ENCODE measurements at regions not wholly inside any gene's neighbourhood (a gene's known extent, or its start where the extent isn't known, plus 50 kb on each side); places are given as distances from the start of the nearest gene placed in this dataset.

DNA sequence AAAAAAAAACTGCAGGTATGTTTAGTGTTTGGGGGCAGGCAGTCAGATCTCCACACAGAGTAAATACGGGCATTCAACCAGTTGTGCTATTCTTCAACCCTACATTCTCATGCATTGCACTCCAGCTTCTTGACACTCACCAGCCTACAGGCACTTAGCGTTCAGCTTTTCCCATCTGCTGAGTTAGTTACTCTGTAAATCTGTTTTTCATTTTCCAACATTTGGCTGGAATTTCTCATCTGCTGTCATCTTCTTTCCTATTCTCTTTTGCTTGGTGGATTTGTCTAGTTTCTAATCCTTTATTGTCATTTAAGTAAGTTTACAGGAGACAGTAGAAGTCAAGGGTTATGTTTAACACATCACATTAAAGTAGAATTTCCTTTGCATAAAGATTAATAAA is 1318.9 kb downstream of the OLFM4 start:
- TF ChIP-seq, protein P1, sequence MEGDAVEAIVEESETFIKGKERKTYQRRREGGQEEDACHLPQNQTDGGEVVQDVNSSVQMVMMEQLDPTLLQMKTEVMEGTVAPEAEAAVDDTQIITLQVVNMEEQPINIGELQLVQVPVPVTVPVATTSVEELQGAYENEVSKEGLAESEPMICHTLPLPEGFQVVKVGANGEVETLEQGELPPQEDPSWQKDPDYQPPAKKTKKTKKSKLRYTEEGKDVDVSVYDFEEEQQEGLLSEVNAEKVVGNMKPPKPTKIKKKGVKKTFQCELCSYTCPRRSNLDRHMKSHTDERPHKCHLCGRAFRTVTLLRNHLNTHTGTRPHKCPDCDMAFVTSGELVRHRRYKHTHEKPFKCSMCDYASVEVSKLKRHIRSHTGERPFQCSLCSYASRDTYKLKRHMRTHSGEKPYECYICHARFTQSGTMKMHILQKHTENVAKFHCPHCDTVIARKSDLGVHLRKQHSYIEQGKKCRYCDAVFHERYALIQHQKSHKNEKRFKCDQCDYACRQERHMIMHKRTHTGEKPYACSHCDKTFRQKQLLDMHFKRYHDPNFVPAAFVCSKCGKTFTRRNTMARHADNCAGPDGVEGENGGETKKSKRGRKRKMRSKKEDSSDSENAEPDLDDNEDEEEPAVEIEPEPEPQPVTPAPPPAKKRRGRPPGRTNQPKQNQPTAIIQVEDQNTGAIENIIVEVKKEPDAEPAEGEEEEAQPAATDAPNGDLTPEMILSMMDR (IDR thresholded peaks at IDR 0.05; ENCODE audit: poor library complexity, severe bottlenecking): no peak
- TF ChIP-seq, protein P2, sequence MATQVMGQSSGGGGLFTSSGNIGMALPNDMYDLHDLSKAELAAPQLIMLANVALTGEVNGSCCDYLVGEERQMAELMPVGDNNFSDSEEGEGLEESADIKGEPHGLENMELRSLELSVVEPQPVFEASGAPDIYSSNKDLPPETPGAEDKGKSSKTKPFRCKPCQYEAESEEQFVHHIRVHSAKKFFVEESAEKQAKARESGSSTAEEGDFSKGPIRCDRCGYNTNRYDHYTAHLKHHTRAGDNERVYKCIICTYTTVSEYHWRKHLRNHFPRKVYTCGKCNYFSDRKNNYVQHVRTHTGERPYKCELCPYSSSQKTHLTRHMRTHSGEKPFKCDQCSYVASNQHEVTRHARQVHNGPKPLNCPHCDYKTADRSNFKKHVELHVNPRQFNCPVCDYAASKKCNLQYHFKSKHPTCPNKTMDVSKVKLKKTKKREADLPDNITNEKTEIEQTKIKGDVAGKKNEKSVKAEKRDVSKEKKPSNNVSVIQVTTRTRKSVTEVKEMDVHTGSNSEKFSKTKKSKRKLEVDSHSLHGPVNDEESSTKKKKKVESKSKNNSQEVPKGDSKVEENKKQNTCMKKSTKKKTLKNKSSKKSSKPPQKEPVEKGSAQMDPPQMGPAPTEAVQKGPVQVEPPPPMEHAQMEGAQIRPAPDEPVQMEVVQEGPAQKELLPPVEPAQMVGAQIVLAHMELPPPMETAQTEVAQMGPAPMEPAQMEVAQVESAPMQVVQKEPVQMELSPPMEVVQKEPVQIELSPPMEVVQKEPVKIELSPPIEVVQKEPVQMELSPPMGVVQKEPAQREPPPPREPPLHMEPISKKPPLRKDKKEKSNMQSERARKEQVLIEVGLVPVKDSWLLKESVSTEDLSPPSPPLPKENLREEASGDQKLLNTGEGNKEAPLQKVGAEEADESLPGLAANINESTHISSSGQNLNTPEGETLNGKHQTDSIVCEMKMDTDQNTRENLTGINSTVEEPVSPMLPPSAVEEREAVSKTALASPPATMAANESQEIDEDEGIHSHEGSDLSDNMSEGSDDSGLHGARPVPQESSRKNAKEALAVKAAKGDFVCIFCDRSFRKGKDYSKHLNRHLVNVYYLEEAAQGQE (IDR thresholded peaks at IDR 0.05; ENCODE audit: borderline replicate concordance): no peak
- no peak for TF ChIP-seq POLR2AphosphoS5 (IDR thresholded peaks at IDR 0.05)
- no peak for TF ChIP-seq EP300 (conservative IDR thresholded peaks at IDR 0.05; ENCODE audit: poor library complexity, severe bottlenecking)
- no peak for TF ChIP-seq EZH2 (IDR thresholded peaks at IDR 0.05; ENCODE audit: borderline replicate concordance, insufficient read depth, low read length, poor library complexity, severe bottlenecking)
- TF ChIP-seq SMC3 (conservative IDR thresholded peaks at IDR 0.05; ENCODE audit: poor library complexity): no peak
- no peak for TF ChIP-seq TAF1 (IDR thresholded peaks at IDR 0.05; ENCODE audit: low read depth)
- TF ChIP-seq RAD21 (conservative IDR thresholded peaks at IDR 0.05): no peak
